NCI-H526 (cell line): ENCODE measurements at regions not wholly inside any gene's neighbourhood (a gene's known extent, or its start where the extent isn't known, plus 50 kb on each side); places are given as distances from the start of the nearest gene placed in this dataset.
"Not testable (repeated sequence)": the region's sequence is repeated elsewhere in the genome, so short reads cannot be mapped to it uniquely, and the experiment has no call there.

Experiments used
- DNase-seq, 2 experiments: peaks; one replicate each; lab custom pipeline; 2025; lab: John Stamatoyannopoulos, UW

DNA sequence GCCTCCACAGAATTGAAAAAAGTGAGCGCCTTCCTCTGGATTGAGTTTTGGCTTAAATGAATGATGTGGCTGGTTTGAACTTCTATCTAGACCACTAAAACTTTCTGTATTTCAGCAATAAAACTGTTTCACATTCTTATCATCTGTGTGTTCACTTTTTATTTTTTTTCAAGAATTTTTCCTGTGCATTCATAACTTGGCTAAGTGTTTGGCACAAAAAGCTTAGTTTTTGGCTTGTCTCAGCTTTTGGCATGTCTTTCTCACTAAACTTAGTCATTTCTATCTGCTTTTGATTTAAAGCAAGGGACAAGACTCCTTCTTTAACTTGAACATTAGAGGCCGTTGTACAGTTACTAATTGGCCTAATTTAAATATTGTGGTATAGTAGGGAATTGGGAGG is 1015.1 kb downstream of the EPHA7 start:
- no peak for DNase-seq

DNA sequence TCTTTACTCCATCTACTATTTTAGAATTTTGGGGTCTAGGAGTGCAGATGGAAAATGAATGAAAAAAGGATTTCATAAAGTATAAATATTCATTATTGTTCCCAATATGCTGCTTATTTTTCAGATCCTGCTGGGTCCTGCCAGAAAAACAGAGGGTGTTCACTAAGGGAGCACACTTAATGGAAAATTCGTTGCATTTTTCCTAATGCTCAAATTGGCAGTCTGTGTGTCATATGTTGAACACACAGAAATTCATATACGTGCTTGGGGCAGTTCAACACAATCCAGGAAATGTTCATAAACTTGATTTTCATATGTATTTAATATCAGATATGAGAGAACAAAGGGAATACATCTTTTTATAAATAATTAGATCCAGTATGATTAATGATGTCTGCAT is 1019.4 kb downstream of the EPHA7 start:
- DNase-seq, result no peak

DNA sequence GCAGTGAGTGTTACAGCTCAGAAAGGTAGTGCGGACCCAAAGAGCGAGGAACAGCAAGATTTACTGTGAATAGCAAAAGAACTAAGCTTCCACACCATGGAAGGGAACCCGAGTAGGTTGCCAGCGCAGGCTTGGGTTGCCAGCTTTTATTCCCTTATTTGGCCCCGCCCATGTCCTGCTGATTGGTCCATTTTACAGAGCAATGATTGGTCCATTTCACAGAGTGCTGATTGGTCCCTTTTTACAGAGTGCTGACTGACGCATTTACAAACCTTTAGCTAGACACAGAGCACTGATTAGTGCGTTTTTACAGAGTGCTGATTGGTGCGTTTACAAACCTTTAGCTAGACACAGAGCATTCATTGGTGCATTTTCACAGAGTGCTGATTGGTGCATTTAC is 1030.7 kb downstream of the EPHA7 start:
- not testable (repeated sequence) for DNase-seq

DNA sequence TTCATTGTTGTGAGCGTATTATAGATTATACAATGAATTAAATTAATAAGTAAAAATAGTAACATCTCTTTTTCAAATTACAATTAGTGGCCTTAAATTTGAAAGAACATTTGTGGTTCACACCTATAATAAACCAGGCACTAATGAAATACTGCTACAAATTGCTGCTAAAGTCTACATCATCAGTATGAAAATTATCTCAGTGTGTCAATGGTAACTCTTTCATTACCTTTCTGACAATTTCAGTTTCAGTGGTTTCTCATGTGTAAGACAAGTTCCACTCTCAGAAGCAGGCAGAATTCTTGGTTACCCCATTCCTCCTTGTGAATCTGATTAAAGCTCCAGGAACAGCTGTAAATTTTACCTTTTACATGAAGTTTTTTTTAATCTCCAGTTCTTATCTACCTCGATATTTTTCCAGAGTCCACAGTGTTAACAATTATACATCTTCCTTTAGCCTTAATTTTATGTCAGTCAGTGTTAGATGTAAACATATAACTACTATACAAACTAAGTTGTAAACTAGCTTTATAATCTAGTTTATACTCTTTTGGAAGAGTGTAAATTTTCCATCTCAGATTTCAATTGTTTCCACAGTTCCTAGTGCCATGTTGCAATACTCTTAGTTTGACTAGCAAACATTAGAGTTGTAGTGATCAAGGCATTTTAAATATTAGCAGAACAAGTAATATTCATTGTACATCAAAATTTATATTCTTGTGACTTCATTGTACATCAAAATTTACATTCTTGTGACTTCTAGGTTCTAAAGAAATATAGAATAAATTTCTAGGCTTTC is 1038.4 kb downstream of the EPHA7 start:
- no peak for DNase-seq

DNA sequence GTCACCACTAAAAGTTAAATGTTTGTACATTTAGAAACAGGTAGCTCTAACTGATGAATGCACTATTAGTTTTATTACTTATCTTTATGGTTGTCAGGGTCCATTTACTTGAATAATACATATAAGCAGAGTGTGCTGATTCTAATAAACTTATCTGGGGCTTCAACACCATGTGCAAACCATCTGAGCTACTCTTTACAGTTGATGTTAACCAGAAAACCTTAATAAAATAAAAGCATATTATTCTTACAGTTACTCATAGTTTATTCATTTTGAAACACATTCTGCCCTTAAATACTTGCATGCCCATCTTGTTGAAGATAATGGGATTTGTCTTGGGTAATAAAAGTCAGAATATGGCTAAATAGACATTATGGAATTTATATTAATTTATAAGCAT is 1042.2 kb downstream of the EPHA7 start:
- DNase-seq, result no peak

GRCh38 chr6:92376691-92377090 is 1042.7 kb downstream of the EPHA7 start:
- no peak for DNase-seq

DNA sequence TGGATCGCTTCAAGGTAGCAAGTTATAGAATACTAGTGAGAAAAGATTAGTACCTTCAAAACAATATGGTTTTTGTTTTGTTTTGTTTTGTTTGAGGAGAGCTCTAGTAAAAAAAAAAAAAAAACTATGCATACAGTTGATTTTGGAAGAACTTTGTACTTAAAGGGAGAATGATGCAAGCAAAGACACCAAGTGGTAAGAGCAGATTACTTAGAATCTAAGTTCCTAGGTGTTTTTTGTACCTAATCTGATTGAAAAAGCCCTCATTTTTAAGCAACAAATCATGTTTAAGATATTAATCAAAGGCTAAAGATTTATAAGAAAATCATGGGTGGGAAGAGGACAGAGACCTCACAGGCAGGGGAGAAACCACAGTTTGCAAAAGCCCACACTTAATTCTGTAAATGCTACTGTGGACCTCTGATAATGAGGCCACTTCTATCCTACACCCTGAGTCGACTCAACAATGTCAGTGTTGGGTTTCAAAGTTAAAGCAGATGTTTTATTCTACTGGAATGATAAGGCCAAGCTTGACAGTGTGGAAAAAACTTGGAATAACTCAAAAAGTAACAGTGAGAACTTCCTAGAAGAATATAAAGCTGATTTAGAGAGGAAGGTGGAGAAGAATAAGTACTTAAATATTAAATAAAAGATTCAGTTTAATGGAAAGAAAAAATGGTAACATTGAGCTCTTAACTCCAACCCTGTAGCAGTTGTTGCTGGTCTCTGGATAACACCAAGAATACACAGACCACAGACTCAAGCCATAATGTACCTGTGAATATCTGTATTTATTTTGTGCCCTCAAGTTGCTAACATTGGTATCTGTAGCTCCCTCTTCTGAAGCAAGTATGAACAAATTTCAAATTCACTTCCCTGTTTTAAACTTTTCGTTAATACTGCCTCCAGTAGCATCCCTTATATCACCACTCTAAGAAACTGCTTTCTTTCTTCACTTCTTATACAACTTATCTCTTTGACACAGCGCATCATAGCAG is 1047.8 kb downstream of the EPHA7 start:
- no peak for DNase-seq

DNA sequence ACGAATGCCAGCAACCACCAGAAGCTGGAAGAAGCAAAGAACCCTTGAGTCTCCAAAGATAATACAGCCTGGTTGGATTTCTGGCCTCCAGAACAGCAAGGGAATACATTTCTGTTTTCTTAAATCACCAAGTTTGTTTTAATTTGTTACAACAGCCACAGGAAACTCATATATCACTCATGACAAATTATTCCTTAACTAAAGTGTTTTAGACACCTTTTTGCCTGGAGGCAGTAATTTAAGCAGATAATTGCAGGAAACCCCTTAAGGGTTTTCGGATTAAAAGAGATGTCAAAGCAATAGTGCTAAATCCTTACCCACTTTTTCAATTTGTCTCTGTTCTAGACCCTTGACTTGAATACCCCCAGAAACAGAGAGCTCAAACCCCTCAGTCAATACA is 1050.0 kb downstream of the EPHA7 start:
- no peak for DNase-seq

DNA sequence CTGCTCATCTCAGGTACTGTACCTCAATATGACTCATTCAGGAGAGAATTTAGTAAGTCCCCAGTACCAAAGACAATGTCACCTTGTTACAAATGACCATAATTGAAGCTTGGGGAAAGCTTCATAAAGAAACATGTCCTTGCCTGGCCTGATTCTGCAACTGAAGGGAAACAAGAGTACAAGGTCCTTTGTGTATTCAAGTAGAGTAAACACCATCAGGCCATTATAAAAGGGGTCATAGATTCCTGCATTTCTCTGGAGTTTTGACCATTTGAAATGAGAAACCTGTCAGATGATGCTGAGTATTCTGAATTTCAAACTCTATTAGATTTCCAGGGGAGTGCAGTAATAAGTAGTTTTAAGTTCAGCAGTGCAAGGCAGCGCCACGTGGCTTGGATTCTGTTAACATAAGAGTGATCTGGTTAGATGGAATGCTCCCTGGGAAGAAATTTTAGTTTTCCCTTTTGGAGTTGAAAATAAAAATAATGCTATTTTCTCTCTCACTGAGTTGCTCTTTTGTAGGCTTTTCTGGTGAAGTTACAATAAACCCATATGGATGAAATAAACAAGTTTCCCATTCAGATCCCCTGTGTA is 1054.3 kb downstream of the EPHA7 start:
- DNase-seq, result no peak

DNA sequence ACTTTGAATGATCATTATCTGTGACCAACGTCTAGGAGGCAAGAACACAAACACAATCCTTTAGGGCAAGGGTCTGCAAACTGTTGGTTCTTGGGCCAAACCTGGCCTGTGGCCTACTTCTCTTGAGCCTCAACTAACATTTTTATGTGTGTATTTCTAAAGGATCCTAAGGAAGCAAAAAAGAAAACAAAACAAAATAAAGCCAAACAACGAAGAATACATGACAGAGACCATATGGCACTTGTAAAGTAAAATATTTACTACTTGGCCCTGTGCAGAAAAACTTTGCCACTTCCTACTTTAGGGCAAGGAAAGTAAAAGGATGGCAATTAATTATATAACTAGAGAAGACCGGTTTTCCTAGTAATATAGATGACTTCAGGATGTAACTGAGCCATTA is 1056.2 kb downstream of the EPHA7 start:
- DNase-seq, result no peak

DNA sequence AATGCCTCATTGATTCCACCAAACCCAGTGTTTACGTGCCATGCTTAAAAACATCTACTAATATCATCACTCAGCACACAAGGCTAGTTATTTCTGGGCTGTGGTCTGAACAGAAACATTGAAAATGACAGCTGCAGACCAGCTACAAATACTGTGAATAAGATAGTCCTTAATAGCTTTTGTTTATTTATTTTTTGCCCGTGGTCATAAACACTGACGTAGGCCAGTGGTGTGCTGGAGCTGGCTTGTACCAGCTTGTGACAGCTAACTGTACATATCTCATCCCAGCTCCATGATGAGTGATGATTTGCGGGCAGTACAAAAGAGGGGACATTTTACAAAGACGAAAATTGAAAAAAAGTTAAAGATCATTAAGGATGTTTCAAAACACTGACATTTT is 1057.0 kb downstream of the EPHA7 start:
- DNase-seq, result no peak

GRCh38 chr6:92361990-92362389 is 1057.4 kb downstream of the EPHA7 start:
- no peak for DNase-seq

DNA sequence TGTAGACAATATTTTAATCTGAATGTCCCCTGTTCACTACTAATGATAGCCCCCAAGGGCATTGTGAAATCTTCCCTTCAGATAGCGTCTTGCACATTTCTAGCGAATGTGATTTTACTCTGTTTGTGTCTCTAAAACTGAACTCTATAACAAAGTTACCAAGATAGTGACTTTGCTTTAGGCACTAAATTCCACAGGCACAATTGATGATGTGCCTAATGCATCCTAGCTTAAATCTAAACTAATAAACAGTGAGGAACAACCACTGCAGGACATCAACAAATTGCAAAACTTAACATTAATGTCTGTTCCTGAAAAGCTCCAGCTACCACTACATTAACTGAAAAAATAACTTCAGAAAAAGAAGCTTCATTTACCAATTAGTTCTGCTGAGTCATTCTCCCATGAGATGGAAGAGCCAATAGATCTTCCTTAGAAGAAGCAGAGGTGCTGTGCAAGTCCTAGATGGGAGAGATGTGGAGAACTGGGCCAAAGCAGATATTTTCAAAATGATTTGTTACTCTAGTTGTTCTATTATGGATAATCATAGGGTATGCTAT is 1065.0 kb downstream of the EPHA7 start:
- DNase-seq, result no peak

GRCh38 chr6:92352130-92352529 is 1067.2 kb downstream of the EPHA7 start:
- no peak for DNase-seq

GRCh38 chr6:92341201-92341600 is 1078.2 kb downstream of the EPHA7 start:
- no peak for DNase-seq

DNA sequence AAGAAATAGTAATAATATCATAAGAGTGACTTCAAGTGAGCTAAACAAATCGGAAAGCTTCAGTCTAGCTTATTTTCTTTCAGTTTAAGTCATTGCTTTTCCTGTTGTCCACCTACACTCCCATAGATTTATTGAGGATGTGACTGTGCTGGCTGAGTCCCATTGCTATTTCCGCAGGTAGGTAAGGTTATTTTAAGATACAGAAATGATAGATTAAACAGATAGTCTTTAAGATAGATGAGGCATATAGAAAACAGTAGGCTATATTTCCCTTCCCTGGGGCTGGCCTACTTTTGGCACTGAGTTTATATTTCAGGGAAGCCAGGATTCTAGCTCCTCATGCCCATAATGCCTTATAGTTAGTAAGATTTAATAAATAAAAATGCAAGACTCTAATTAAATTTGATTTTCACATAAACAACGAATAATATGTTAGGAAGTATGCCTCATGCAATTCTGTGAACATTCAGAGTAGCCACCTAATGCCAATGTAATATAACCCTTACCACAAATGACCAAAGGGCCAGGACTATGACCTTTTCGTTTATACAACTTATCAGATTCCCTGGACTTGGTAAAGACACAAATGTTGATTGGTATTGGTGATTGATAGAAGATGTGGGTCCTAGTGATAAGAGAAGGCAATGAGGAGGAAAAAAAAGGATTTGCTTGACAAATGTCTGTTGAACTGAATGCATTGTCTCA is 1079.3 kb downstream of the EPHA7 start:
- DNase-seq, result no peak

DNA sequence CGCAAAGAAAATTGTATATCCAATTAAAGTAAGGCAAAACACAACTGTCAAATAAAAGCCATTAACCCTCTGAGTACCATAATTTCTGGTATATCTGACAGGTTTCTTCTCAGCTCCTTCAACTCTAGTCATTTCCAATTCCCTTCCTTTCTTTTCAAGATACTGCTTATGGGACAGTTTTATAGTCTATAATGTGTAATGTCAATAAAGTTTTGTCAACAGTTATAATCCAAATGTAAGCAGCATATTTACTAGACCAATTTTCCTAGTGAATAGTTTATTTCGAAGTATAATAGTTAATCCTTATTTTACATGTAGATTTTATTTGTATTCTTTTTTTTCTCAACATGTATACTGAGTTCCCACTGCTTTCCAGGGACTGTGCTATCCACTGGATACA is 1081.8 kb downstream of the EPHA7 start:
- DNase-seq, result no peak

DNA sequence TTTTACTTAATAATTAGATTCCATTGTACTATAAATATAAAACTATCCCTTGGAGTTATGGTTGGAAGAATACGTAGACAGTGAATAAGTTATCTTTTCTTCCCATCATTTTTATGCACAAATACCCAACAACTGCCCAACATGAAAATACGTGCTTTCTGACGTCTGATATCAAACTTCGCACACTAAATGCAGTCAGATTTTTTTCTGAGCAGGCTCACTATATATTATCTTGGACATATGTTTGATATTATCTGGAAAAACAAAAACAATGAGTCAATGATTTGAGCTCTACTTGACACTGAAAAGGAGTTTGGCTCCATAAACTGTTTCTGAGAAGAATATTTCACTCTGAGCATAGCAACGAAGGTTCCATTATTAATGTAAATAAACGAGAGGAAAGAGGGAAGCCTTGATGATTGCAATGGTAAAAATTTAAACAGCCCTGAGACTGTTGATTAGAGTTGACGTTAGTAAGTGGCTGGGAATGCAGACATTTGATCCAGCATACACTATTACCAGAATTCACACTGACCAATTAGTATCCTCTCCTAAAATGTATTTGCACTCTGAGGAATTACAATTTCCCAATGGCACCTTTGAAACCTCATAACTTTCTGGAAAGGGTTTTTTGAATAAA is 1090.0 kb downstream of the EPHA7 start:
- DNase-seq, result no peak

GRCh38 chr6:92315312-92315711 is 1104.0 kb downstream of the EPHA7 start:
- DNase-seq, result no peak

- no peak for DNase-seq
Measured at GRCh38 chr6:92297101-92297500, 1122.3 kb downstream of the EPHA7 start.

DNA sequence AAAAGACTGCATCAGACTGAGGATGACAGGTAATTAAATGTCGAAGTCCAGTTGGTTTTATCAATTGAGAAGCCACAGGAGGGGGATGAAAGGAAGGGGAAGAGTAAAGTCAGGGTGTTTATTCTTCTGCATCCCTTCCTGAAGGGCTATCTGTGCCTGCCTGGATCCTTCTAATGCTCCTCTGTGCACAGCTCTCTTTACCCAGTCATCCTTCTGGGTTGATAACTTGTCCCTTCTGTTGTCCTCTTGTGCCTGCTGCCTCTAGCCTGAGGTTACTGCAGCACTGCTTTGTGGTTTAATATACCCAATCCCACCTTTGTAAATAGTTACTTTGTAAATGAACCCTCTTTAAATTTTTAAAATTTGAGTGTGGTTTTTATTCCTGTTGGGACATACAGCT is 1127.3 kb downstream of the EPHA7 start:
- DNase-seq, result no peak
